Keratinocyte (primary cell): ENCODE measurements at regions not wholly inside any gene's neighbourhood (a gene's known extent, or its start where the extent isn't known, plus 50 kb on each side); places are given as distances from the start of the nearest gene placed in this dataset.

ENCODE experiments used
- DNase-seq: peaks from one replicate; pipeline ENCODE4 v3.0.0-alpha.2; 2011; ENCODE audit warnings: low read depth, missing footprints, low spot score
- FAIRE-seq: peaks from 2 replicates; lab custom pipeline; 2011; peaks lifted over from hg19 to GRCh38; lab: Jason Lieb, UNC
- H2AFZ ChIP-seq: 2 replicates; pipeline ENCODE4 v1.6.0; 2012; ENCODE audit warnings: low read length, control low read depth, inconsistent platforms; ENCODE audit not compliant: control insufficient read depth
- H3K27ac ChIP-seq: 2 replicates; pipeline ENCODE4 v1.5.1; 2011; ENCODE audit warnings: low read length; ENCODE audit not compliant: control insufficient read depth, insufficient read depth
- H3K27me3 ChIP-seq: 3 replicates; pipeline ENCODE4 v1.6.0; 2011; ENCODE audit warnings: low read length; ENCODE audit not compliant: control insufficient read depth, insufficient read depth; ENCODE audit errors: extremely low read depth
- H3K36me3 ChIP-seq, 2 experiments: 2 replicates in 1 of 2; 3 replicates in 1 of 2; pipeline ENCODE4 v1.5.1; 2011; ENCODE audit warnings: low read length in 2 of 2, mild to moderate bottlenecking in 1 of 2; ENCODE audit not compliant: control insufficient read depth in 2 of 2, insufficient read depth in 2 of 2; ENCODE audit errors: extremely low read depth in 1 of 2
- H3K4me1 ChIP-seq: 3 replicates; pipeline ENCODE4 v1.5.1; 2011; ENCODE audit warnings: low read length; ENCODE audit not compliant: control insufficient read depth, insufficient read depth; ENCODE audit errors: extremely low read depth
- H3K4me2 ChIP-seq: 3 replicates; pipeline ENCODE4 v1.6.0; 2011; ENCODE audit warnings: low read depth, low read length; ENCODE audit not compliant: control insufficient read depth, insufficient read depth; ENCODE audit errors: extremely low read depth
- H3K4me3 ChIP-seq, 3 experiments: fragments of 200-600 bp in 1 of 3; sonication (generic) in 1 of 3; 2 replicates in 2 of 3; 3 replicates in 1 of 3; pipeline ENCODE4 v1.5.1; 2011 to 2016; ENCODE audit warnings: low read length in 3 of 3, mild to moderate bottlenecking in 3 of 3, control low read depth in 2 of 3, inconsistent platforms in 1 of 3, low read depth in 1 of 3, mixed read lengths in 1 of 3, mixed run types in 1 of 3, moderate library complexity in 1 of 3; ENCODE audit not compliant: control insufficient read depth in 2 of 3, insufficient read depth in 2 of 3; ENCODE audit errors: extremely low read depth in 1 of 3
- H3K79me2 ChIP-seq: 2 replicates; pipeline ENCODE4 v1.6.0; 2012; ENCODE audit warnings: low read length; ENCODE audit not compliant: control insufficient read depth, insufficient read depth
- H3K9ac ChIP-seq: 3 replicates; pipeline ENCODE4 v1.6.0; 2011; ENCODE audit warnings: low read length; ENCODE audit not compliant: control insufficient read depth, insufficient read depth; ENCODE audit errors: extremely low read depth
- H3K9me1 ChIP-seq: 3 replicates; pipeline ENCODE4 v1.6.0; 2011; ENCODE audit warnings: low read length; ENCODE audit not compliant: control insufficient read depth, insufficient read depth; ENCODE audit errors: extremely low read depth
- H3K9me3 ChIP-seq: 2 replicates; pipeline ENCODE4 v1.5.1; 2012; ENCODE audit warnings: low read depth, low read length; ENCODE audit not compliant: control insufficient read depth
- H4K20me1 ChIP-seq: 3 replicates; pipeline ENCODE4 v1.6.0; 2011; ENCODE audit warnings: low read length; ENCODE audit not compliant: control insufficient read depth, insufficient read depth; ENCODE audit errors: extremely low read depth
- CTCF ChIP-seq, 3 experiments: IDR thresholded peaks in 1 of 3; conservative IDR thresholded peaks in 1 of 3; optimal IDR thresholded peaks in 1 of 3; 2 replicates in 2 of 3; 3 replicates in 1 of 3; pipeline versions ENCODE3 to v1.5.1; 2011; ENCODE audit warnings: low read length in 3 of 3, mild to moderate bottlenecking in 3 of 3, moderate library complexity in 2 of 3, control low read depth in 1 of 3, inconsistent platforms in 1 of 3; ENCODE audit not compliant: insufficient read depth in 2 of 3; ENCODE audit errors: extremely low read depth in 1 of 3
- EZH2 ChIP-seq: IDR thresholded peaks from one replicate; pipeline ENCODE4 v1.6.1; 2012; ENCODE audit warnings: inconsistent platforms, mild to moderate bottlenecking, low read length, moderate library complexity
- dilution Hi-C: fragments of 300-500 bp; cut with MboI; formaldehyde crosslinking; loops from one replicate; pipeline ENCODE4 v1.7.0; 2020; ENCODE audit warnings: low sequenced_read_pairs; ENCODE audit not compliant: extremely low pct_ligation_motif_present

GRCh38 chr18:2330764-2331163 is 240.5 kb downstream of the METTL4 start:
- H4K20me1 ChIP-seq: no peaks in the 10 kb centered on the region
- no peaks in the 10 kb centered on the region for H3K27me3 ChIP-seq
- FAIRE-seq (no peak), DNase-seq (no peak)
- H3K4me3 ChIP-seq: no peak overlapping the region
- H3K4me1 ChIP-seq: no peaks in the 10 kb centered on the region
- no peaks in the 10 kb centered on the region for H3K79me2 ChIP-seq
- H3K4me2 ChIP-seq: no peak overlapping the region
- H2AFZ ChIP-seq: no peak overlapping the region
- H3K9me3 ChIP-seq: no peaks in the 10 kb centered on the region
- H3K36me3 ChIP-seq: no peaks in the 10 kb centered on the region
- no peak overlapping the region for H3K9ac ChIP-seq
- dilution Hi-C loops: no loop called here
- H3K9me1 ChIP-seq: no peaks in the 10 kb centered on the region
- TF ChIP-seq CTCF (optimal IDR thresholded peaks at IDR 0.05 in 1 of 3, IDR thresholded peaks at IDR 0.05 in 1 of 3, conservative IDR thresholded peaks at IDR 0.05 in 1 of 3; ENCODE audit: extremely low read depth in 1 of 3, insufficient read depth in 2 of 3, low read length in 3 of 3) (no peak), EZH2 (no peak)
- no peak overlapping the region for H3K27ac ChIP-seq

GRCh38 chr18:2331491-2331890 is 239.8 kb downstream of the METTL4 start:
- Histone ChIP-seq H3K9me3 (no peaks in the 10 kb centered on the region), H3K36me3 (no peaks in the 10 kb centered on the region), H3K9ac (no peak overlapping the region), H2AFZ (no peak overlapping the region), H3K4me3 (no peak overlapping the region), H4K20me1 (no peaks in the 10 kb centered on the region), H3K27ac (no peak overlapping the region), H3K9me1 (no peaks in the 10 kb centered on the region), H3K4me1 (no peaks in the 10 kb centered on the region), H3K4me2 (no peak overlapping the region), H3K27me3 (no peaks in the 10 kb centered on the region), H3K79me2 (no peaks in the 10 kb centered on the region)
- dilution Hi-C loops: no loop called here
- FAIRE-seq (no peak), DNase-seq (no peak)
- TF ChIP-seq EZH2 (no peak), CTCF (optimal IDR thresholded peaks at IDR 0.05 in 1 of 3, IDR thresholded peaks at IDR 0.05 in 1 of 3, conservative IDR thresholded peaks at IDR 0.05 in 1 of 3; ENCODE audit: extremely low read depth in 1 of 3, insufficient read depth in 2 of 3, low read length in 3 of 3) (no peak)
